Cardiac muscle cell (in vitro differentiated cells and primary cell): ENCODE measurements at regions not wholly inside any gene's neighbourhood (a gene's known extent, or its start where the extent isn't known, plus 50 kb on each side); places are given as distances from the start of the nearest gene placed in this dataset.

Experiments used
- DNase-seq, 2 donors: peaks; one replicate each; pipeline versions ENCODE4 v3.0.0 to v3.0.0-alpha.2; 2010 to 2017; ENCODE audit warnings: low read depth in 1 of 2, low spot score in 1 of 2
- H3K27ac ChIP-seq: fragments of 200-600 bp; sonication (generic); 2 replicates; pipeline ENCODE4 v1.5.1; 2016
- H3K27me3 ChIP-seq: fragments of 200-600 bp; sonication (generic); 2 replicates; pipeline ENCODE4 v1.6.0; 2016; ENCODE audit warnings: control low read depth
- H3K36me3 ChIP-seq: fragments of 200-600 bp; sonication (generic); 2 replicates; pipeline ENCODE4 v1.5.1; 2016; ENCODE audit warnings: control low read depth
- H3K4me1 ChIP-seq: fragments of 200-600 bp; sonication (generic); 2 replicates; pipeline ENCODE4 v1.8.1; 2017; ENCODE audit warnings: low read depth, mild to moderate bottlenecking, mixed run types
- H3K4me3 ChIP-seq: fragments of 200-600 bp; sonication (generic); 2 replicates; pipeline ENCODE4 v1.5.1; 2016; ENCODE audit warnings: mild to moderate bottlenecking
- H3K9me3 ChIP-seq: fragments of 200-600 bp; sonication (generic); 2 replicates; pipeline ENCODE4 v1.5.1; 2017; ENCODE audit warnings: low read depth, mild to moderate bottlenecking, control low read depth
- CTCF ChIP-seq: IDR thresholded peaks from 2 replicates; pipeline ENCODE4 v1.5.1; 2012; ENCODE audit warnings: low read depth, mild to moderate bottlenecking, low read length

- H3K4me3 ChIP-seq, result no peak overlapping the region
- no peaks in the 10 kb centered on the region for H3K4me1 ChIP-seq
- H3K27me3 ChIP-seq, result no peaks in the 10 kb centered on the region
- DNase-seq, result no peak
- TF ChIP-seq CTCF, result no peak
- H3K9me3 ChIP-seq, result no peaks in the 10 kb centered on the region
- no peaks in the 10 kb centered on the region for H3K36me3 ChIP-seq
- H3K27ac ChIP-seq, result no peak overlapping the region
These were observed 139.1 kb downstream of the TLE3 start for GRCh38 chr15:69958496-69959084.

GRCh38 chr15:69962561-69962960 lies 135.2 kb downstream of the TLE3 start:
- Histone ChIP-seq H3K9me3 (no peaks in the 10 kb centered on the region), H3K36me3 (no peaks in the 10 kb centered on the region), H3K27ac (no peak overlapping the region), H3K27me3 (no peaks in the 10 kb centered on the region), H3K4me1 (no peaks in the 10 kb centered on the region), H3K4me3 (no peak overlapping the region)
- TF ChIP-seq CTCF, result no peak
- no peak for DNase-seq

- Histone ChIP-seq H3K4me1 (no peaks in the 10 kb centered on the region), H3K4me3 (no peak overlapping the region), H3K36me3 (no peaks in the 10 kb centered on the region), H3K27ac (no peak overlapping the region), H3K27me3 (no peaks in the 10 kb centered on the region), H3K9me3 (no peaks in the 10 kb centered on the region)
- DNase-seq, result no peak
- TF ChIP-seq CTCF, result no peak
These were observed 134.3 kb downstream of the TLE3 start for GRCh38 chr15:69963385-69963784.

GRCh38 chr15:69971771-69972170 lies 125.9 kb downstream of the TLE3 start:
- DNase-seq, result no peak
- Histone ChIP-seq H3K4me3 (no peak overlapping the region), H3K27ac (no peak overlapping the region), H3K4me1 (no peaks in the 10 kb centered on the region), H3K27me3 (peaks cover 13% of the 10 kb centered on the region), H3K36me3 (no peaks in the 10 kb centered on the region), H3K9me3 (no peaks in the 10 kb centered on the region)
- TF ChIP-seq CTCF, result no peak

GRCh38 chr15:69972436-69972835 lies 125.3 kb downstream of the TLE3 start:
- peaks cover 13% of the 10 kb centered on the region for H3K27me3 ChIP-seq
- H3K9me3 ChIP-seq, result no peaks in the 10 kb centered on the region
- no peaks in the 10 kb centered on the region for H3K4me1 ChIP-seq
- no peak for DNase-seq
- H3K4me3 ChIP-seq, result no peak overlapping the region
- no peak for TF ChIP-seq CTCF
- H3K36me3 ChIP-seq, result no peaks in the 10 kb centered on the region
- no peak overlapping the region for H3K27ac ChIP-seq
